ENCODE measurements at regions not wholly inside any gene's neighbourhood (a gene's known extent, or its start where the extent isn't known, plus 50 kb on each side); places are given as distances from the start of the nearest gene placed in this dataset.
"Not testable (repeated sequence)": the region's sequence is repeated elsewhere in the genome, so short reads cannot be mapped to it uniquely, and the experiment has no call there.

GRCh38 chr16:88148682-88149081 is 197.4 kb downstream of the BANP start:
- DNase-seq: not testable (repeated sequence)

- not testable (repeated sequence) for DNase-seq
Observed at GRCh38 chr16:88149158-88149603, 197.9 kb downstream of the BANP start.

- not testable (repeated sequence) for DNase-seq
Observed at GRCh38 chr16:88149663-88150062, 198.4 kb downstream of the BANP start.

- DNase-seq: not testable (repeated sequence)
Observed at GRCh38 chr16:88150456-88151128, 199.4 kb downstream of the BANP start.

- not testable (repeated sequence) for DNase-seq
Observed at GRCh38 chr16:88151129-88151499, 199.9 kb downstream of the BANP start.

GRCh38 chr16:88151859-88152843 is 200.9 kb downstream of the BANP start:
- DNase-seq: not testable (repeated sequence)

GRCh38 chr16:88152879-88153278 is 201.6 kb downstream of the BANP start:
- DNase-seq: not testable (repeated sequence)

DNA sequence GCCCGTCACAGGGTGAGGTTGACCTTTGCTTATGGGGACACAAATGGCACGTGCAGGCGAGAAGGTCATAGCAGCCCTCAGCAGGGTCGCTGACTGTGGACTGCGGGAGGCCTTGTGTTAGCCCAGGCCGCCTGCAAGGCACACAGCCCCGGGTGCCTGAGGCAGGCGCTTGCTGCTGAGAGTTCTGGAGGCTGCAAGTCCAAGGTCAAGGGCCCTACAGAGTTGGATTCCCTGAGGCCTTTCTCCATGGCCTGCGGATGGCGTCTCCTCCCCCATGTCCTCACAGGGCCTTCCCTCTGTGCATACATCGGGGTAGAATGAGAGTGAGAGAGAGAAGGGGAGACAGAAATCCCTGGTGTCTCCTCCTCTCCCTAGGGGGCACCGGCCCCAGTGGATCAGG is 202.3 kb downstream of the BANP start:
- DNase-seq: not testable (repeated sequence)

DNA sequence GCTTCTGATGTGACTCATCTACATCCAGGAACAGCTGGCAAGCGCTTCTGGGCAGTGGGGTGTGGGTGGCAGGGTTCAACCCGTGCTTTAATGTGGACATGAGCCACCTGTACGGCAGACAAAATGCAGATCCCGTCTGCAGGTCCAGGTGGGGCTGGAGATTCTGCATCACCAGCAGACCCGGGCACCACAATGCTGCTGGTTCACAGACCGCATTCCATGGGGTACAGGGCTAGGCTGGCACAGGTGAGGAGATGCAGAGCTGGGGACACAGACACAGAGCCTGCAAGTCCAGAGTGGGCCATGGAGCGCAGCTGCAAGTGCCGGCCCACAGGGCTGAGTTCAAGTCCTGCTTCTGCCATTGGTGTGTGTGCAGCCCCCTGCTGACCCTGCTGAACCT is 203.7 kb downstream of the BANP start:
- DNase-seq: not testable (repeated sequence)

- DNase-seq: not testable (repeated sequence)
Observed at GRCh38 chr16:88155681-88156080, 204.4 kb downstream of the BANP start.

GRCh38 chr16:88156640-88157283 is 205.5 kb downstream of the BANP start:
- not testable (repeated sequence) for DNase-seq

DNA sequence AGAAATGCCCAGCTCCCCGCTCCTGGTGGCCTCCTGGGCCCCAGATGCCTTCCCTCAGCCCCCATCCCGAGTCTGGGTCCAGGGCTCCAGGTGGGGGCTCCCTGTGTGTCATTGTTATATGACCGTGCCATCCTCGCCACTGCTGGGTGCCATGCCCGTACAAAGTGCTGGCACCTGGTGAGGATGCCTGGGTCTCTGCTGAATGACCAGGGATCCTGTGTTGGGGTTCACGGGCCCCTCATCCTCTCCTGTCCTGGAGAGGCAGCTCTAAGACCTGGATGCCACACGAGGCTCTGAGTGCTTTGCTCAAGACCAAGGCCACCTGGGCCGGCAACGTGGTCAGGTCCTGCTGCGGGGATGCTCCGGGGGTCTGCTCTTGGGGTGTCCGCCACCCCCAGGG is 206.5 kb downstream of the BANP start:
- DNase-seq: not testable (repeated sequence)

DNA sequence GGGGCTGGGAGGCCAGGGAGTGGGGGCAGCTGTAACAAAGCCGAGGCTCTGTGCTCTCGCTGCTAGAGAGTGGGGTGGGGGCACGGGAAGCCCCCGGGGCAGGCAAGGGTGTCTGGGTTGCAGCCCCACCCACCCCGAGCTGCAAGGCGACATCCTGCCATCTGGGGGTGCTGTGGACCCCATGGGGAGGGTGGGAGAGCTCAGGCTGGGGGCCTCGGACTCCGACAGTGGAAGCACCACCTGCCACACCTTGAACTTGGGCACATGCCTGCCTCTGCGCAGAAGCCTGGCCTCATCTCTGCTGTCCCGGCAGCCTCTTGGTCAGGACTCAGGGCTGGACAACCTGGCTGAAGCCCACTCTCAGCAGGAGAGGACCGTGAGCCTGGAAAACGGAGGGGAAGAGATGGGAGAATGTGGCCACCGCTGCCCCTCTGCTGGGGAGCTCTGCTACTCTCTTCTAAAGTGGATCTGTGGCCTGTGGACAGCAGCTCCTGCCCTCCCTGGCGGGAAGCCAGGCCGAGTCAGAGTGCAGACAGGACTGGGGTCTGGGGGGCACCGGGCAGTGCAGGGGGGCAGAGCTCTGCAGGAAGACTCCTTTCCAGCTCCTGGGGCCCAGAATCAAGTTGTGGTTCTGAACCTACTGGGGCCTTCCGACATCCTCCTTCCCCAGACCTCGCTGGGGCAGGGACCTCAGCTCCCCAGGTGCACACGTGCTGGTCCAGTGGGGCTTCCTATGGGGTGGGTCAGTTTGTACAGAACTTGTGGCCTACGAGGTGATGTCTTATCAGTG is 207.2 kb downstream of the BANP start:
- DNase-seq: not testable (repeated sequence)

GRCh38 chr16:88159046-88159896 is 208.0 kb downstream of the BANP start:
- DNase-seq: not testable (repeated sequence)

GRCh38 chr16:88159897-88160335 is 208.7 kb downstream of the BANP start:
- DNase-seq: not testable (repeated sequence)

DNA sequence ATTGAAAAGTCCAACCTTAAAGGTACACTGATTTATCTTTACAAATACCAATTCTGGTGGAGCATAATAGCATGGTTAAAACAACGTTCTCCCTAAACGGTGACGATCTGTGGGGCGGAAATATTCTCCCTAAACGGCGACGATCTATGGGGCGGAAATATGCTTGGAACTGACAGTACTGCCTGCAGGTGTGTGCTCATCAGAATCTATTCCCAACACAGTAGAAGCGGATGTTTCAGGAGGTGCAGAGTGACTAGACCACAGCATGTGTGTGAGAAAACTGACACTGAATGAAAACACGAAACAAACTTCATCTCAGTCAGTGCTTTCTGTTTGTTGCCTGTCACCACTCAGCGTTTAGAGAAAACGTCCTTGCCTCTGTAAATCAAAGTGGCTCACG is 210.0 kb downstream of the BANP start:
- DNase-seq: not testable (repeated sequence)

- DNase-seq: not testable (repeated sequence)
Observed at GRCh38 chr16:88161623-88162275, 210.5 kb downstream of the BANP start.

- DNase-seq: not testable (repeated sequence)
Observed at GRCh38 chr16:88162778-88163177, 211.5 kb downstream of the BANP start.

- not testable (repeated sequence) for DNase-seq
Observed at GRCh38 chr16:88164196-88165039, 213.2 kb downstream of the BANP start.

Data from KG1 (cell line).